ENCODE measurements at regions not wholly inside any gene's neighbourhood (a gene's known extent, or its start where the extent isn't known, plus 50 kb on each side); places are given as distances from the start of the nearest gene placed in this dataset.

DNA sequence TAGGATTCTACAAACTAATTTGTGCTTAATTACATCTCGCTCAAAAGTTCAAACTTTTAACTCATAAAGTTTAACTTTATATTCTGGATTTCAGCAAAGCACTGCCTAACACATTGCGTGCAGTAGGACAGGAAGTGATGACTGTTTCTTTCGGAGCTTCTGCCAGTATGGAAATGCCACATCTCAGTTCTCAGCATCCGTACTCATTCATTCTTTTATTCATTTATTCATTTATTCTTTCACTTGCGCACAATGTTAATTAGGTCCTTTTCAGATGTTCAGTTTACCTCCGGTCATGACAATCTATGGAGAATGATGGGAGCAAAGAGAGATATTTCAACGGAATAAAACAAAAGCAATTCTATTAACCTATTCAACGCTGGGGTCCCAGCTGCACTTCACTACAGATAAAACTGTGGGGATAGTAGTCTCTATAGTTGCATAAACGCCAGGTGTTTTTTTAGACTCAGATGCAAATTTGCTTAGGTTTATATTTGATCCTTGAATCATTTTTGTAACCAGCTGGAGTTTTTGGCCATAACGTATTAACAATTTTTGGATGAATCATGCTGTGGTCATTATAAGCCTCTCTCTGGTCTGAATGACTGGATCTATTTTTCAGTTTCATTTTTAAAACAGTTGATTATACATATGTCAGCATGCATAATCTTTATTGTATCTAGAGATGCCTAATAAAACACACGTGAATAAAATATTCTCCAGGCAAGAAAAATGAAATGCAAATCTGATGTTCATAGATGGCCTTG is 143.9 kb downstream of the KCNJ2 start (continued):
- TF ChIP-seq HDAC2 (IDR thresholded peaks at IDR 0.05; ENCODE audit: borderline replicate concordance in 1 of 2, low read depth in 2 of 2, low read length in 2 of 2) (no peak), JUND (IDR thresholded peaks at IDR 0.05; ENCODE audit: low read length) (no peak), CBX8 (IDR thresholded peaks at IDR 0.05; ENCODE audit: borderline replicate concordance, low read depth, low read length) (no peak), GTF2F1 (IDR thresholded peaks at IDR 0.05; ENCODE audit: borderline replicate concordance, low read depth, low read length) (no peak), EZH2 (IDR thresholded peaks at IDR 0.05; ENCODE audit: low read depth, low read length, severe bottlenecking) (no peak)
